GM21717 (cell line): ENCODE measurements at regions not wholly inside any gene's neighbourhood (a gene's known extent, or its start where the extent isn't known, plus 50 kb on each side); places are given as distances from the start of the nearest gene placed in this dataset.

ENCODE experiments used
- ATAC-seq: cut with Tn5 transposase; IDR thresholded peaks from one replicate; pipeline ENCODE4 v1.9.1; 2021; ENCODE audit warnings: mild to moderate bottlenecking, moderate library complexity; ENCODE audit not compliant: unreplicated experiment

DNA sequence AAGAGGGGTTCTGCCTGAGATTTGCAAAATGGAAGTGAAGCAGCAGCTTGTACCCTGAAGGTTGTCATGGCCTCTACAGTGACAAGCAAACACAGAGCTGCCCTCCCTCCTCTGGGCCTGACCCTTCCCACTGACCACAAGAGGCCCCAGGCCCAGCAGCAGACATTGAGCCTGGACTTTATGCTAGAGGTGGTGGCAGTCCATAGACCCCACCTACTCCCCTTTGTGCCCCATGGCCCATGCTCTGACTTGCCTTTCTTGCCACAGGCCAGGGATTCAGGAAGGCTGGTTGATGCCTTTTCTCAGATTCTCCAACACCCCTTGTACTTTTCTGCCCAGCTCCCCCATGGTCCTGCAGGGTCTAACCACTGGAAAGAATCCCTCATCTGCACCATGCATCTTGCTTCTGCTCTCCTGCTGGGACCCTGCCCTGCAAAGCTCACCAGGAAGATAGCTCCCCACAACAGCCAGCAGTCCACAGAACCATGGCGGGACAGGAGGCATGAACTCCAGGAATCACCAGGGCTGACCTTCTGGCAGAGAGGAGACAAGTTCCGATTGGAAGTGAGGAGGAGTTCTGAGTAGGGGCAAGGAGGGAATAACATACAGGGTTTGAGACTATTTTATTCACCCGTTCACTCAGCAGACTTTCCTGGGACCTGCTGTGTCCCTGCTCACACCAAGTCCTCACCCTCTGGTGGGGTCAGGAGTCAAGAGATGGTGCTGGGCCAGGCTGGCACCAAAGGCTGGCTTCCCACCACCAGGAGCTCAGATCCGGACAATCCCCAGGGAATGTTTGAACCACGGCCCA lies 263.8 kb downstream of the SYK start:
- no peak for ATAC-seq

GRCh38 chr9:91066042-91066415 lies 264.4 kb downstream of the SYK start:
- ATAC-seq = no peak

DNA sequence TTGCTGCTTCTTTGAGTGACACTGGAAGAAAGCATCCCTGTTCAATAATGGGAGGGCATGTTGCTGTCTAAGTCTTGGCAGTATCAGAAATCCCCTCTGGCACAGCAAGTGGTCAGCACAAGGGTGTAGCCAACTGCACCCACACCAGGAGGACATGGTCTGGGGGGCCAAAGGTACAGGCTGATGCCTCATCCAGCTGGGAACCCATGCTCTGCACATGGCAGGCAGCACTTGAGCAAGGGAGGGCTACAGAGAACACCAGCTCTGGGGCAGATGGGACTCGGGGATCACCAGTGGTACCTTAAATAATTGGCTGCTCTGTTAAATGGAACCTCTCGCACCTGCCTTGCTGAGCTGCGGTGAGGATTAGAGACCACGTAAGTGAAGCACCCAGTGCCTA lies 265.2 kb downstream of the SYK start:
- no peak for ATAC-seq

- ATAC-seq = no peak
Observed at GRCh38 chr9:91067306-91067860, 265.8 kb downstream of the SYK start.

GRCh38 chr9:91071184-91071990 lies 269.8 kb downstream of the SYK start:
- ATAC-seq = no peak

- ATAC-seq = no peak
Observed at GRCh38 chr9:91073049-91073810, 271.6 kb downstream of the SYK start.

- ATAC-seq = no peak
Observed at GRCh38 chr9:91073811-91074771, 272.5 kb downstream of the SYK start.

DNA sequence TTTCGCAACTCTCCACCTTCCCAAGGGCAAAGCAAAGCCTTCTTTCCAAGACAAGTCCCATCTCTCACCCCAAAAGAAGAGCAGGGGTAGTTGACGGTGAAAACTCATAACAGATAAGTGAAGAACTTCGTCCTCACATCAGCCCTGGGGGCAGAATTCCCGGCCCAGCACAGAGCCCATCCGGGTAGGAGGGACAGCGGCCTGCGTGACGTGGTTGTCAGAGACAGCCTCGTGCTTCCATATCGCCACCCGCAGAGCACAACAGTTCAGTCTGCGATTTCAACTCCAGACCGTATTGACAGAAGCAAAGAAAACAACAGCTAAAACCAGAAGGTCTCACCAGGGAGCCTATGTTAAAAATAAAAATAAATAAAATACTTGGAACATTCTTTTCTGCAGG lies 273.2 kb downstream of the SYK start:
- no peak for ATAC-seq

DNA sequence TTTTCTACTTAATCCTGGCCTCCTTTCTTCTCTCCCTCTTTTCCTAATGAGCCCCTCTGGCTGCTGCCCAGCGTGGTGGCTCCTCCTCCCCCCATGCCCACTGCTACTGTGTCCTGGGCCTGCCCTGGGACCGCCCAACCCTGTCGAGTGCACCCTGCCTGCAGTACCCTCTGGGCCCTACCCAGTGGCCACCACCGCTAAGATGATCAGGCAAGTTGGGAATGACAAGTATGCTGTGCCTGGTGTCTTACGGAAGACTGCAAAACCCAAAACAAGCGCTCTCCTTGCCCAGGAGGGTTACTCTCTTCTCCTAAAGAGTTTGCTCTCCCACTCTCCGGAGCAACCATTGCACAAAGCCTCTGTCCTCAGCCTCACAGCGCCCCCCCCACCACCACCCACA lies 273.7 kb downstream of the SYK start:
- no peak for ATAC-seq

GRCh38 chr9:91077624-91078368 lies 276.2 kb downstream of the SYK start:
- no peak for ATAC-seq

DNA sequence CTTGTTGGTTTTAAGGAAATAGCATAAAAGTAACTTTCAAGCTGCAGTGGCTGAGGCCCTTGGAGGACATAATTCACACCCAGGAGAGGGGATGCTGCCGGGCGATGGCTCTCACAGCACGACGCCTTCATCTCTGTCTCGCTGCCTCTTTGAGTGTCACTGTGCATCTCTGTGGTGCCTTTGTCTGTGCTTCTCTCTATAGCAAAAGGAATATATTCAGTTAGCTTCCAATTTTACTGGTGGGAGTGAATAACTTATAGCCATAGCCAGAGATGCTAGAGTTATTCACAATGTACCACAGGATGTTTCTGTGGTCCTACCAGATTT lies 276.7 kb downstream of the SYK start:
- ATAC-seq = no peak

GRCh38 chr9:91082731-91083130 lies 279.0 kb downstream of the AUH start:
- ATAC-seq = no peak

- no peak for ATAC-seq
Observed at GRCh38 chr9:91084896-91085516, 276.7 kb downstream of the AUH start.

- no peak for ATAC-seq
Observed at GRCh38 chr9:91085517-91086291, 276.0 kb downstream of the AUH start.

GRCh38 chr9:91086657-91087461 lies 274.9 kb downstream of the AUH start:
- ATAC-seq = no peak

- ATAC-seq = no peak
Observed at GRCh38 chr9:91087462-91087759, 274.3 kb downstream of the AUH start.

GRCh38 chr9:91089405-91090129 lies 272.2 kb downstream of the AUH start:
- ATAC-seq = no peak
